WTC11 (cell line): ENCODE measurements at regions not wholly inside any gene's neighbourhood (a gene's known extent, or its start where the extent isn't known, plus 50 kb on each side); places are given as distances from the start of the nearest gene placed in this dataset.

Experiments used
- ATAC-seq: fragments of 200-7000 bp; cut with Tn5 transposase; 2 replicates; pipeline ENCODE4 v1.10.0; 2021; ENCODE audit warnings: mild to moderate bottlenecking, moderate library complexity
- CTCF ChIA-PET: fragments of 300-600 bp; sonication (Branson Sonifier 250); formaldehyde crosslinking; loops from one replicate; lab custom pipeline; 2021; ENCODE audit warnings: antibody characterized with exemption; lab: Charles Lee
- POLR2A ChIA-PET: fragments of 350-600 bp; sonication (Branson Sonifier 250); formaldehyde crosslinking; loops from one replicate; lab custom pipeline; 2021; ENCODE audit warnings: antibody characterized with exemption; lab: Charles Lee
- DNase-seq: peaks from one replicate; pipeline ENCODE4 v3.0.0; 2021; ENCODE audit warnings: low spot score
- H3K27ac Mint-ChIP-seq: 2 replicates; pipeline ENCODE4 v1.8.0; 2021; ENCODE audit warnings: mixed read lengths
- H3K27me3 Mint-ChIP-seq: 2 replicates; pipeline ENCODE4 v1.8.0; 2021; ENCODE audit warnings: low read depth, mild to moderate bottlenecking, moderate library complexity, mixed read lengths
- H3K36me3 Mint-ChIP-seq: 2 replicates; pipeline ENCODE4 v1.8.0; 2021; ENCODE audit warnings: mixed read lengths
- H3K4me1 Mint-ChIP-seq: 2 replicates; pipeline ENCODE4 v1.8.0; 2022; ENCODE audit warnings: mixed read lengths
- H3K4me3 Mint-ChIP-seq: 2 replicates; pipeline ENCODE4 v1.8.0; 2021; ENCODE audit warnings: mild to moderate bottlenecking, moderate library complexity, mixed read lengths
- H3K9me3 Mint-ChIP-seq: 2 replicates; pipeline ENCODE4 v1.8.0; 2021; ENCODE audit warnings: mixed read lengths
- CREB1 ChIP-seq: sonication (generic); formaldehyde crosslinking; IDR thresholded peaks from 2 replicates; pipeline ENCODE4 v1.8.0; 2023; ENCODE audit warnings: mild to moderate bottlenecking, missing genetic modification reagents
- FOXK1 ChIP-seq: sonication (generic); formaldehyde crosslinking; IDR thresholded peaks from 2 replicates; pipeline ENCODE4 v1.8.0; 2022; ENCODE audit warnings: mild to moderate bottlenecking, moderate library complexity, missing genetic modification reagents
- GTF2I ChIP-seq: fragments of 250-450 bp; sonication (Bioruptor Pico); conservative IDR thresholded peaks from 2 replicates; pipeline ENCODE4 v1.4.0; 2021; ENCODE audit warnings: mild to moderate bottlenecking
- HMGA2 ChIP-seq: fragments of 250-450 bp; sonication (Bioruptor Pico); IDR thresholded peaks from 2 replicates; pipeline ENCODE4 v1.4.0; 2021; ENCODE audit warnings: mild to moderate bottlenecking, moderate library complexity
- IRF2 ChIP-seq: sonication (generic); formaldehyde crosslinking; IDR thresholded peaks from 2 replicates; pipeline ENCODE4 v1.8.0; 2022; ENCODE audit warnings: low read depth, missing genetic modification reagents, borderline replicate concordance
- JUN ChIP-seq: sonication (generic); formaldehyde crosslinking; IDR thresholded peaks from 2 replicates; pipeline ENCODE4 v1.8.0; 2023; ENCODE audit warnings: mild to moderate bottlenecking, missing genetic modification reagents
- PRRX2 ChIP-seq: fragments of 250-450 bp; sonication (Bioruptor Pico); IDR thresholded peaks from 2 replicates; pipeline ENCODE4 v1.8.0; 2021; ENCODE audit warnings: mild to moderate bottlenecking
- TEAD4 ChIP-seq: sonication (generic); formaldehyde crosslinking; IDR thresholded peaks from 2 replicates; pipeline ENCODE4 v1.8.0; 2022; ENCODE audit warnings: mild to moderate bottlenecking, missing genetic modification reagents
- TF ChIP-seq, protein P1 (sequence below): sonication (generic); formaldehyde crosslinking; IDR thresholded peaks from 2 replicates; pipeline ENCODE4 v1.8.1; 2023; ENCODE audit warnings: mild to moderate bottlenecking, missing genetic modification reagents, moderate library complexity
- TF ChIP-seq, protein P2 (sequence below): sonication (generic); formaldehyde crosslinking; IDR thresholded peaks from 2 replicates; pipeline ENCODE4 v1.8.0; 2023; ENCODE audit warnings: mild to moderate bottlenecking, missing genetic modification reagents
- TF ChIP-seq, protein P3 (sequence below): sonication (generic); formaldehyde crosslinking; IDR thresholded peaks from 2 replicates; pipeline ENCODE4 v1.8.1; 2022; ENCODE audit warnings: missing genetic modification reagents, borderline replicate concordance
- TF ChIP-seq, protein P4 (sequence below): fragments of 250-450 bp; sonication (Bioruptor Pico); IDR thresholded peaks from 2 replicates; pipeline ENCODE4 v1.9.0; 2021; ENCODE audit warnings: moderate library complexity, mild to moderate bottlenecking, inconsistent platforms, borderline replicate concordance
- TF ChIP-seq, protein P5 (sequence below): fragments of 200-600 bp; IDR thresholded peaks from 2 replicates; pipeline ENCODE4 v1.8.0; 2022; ENCODE audit warnings: antibody characterized with exemption

DNA sequence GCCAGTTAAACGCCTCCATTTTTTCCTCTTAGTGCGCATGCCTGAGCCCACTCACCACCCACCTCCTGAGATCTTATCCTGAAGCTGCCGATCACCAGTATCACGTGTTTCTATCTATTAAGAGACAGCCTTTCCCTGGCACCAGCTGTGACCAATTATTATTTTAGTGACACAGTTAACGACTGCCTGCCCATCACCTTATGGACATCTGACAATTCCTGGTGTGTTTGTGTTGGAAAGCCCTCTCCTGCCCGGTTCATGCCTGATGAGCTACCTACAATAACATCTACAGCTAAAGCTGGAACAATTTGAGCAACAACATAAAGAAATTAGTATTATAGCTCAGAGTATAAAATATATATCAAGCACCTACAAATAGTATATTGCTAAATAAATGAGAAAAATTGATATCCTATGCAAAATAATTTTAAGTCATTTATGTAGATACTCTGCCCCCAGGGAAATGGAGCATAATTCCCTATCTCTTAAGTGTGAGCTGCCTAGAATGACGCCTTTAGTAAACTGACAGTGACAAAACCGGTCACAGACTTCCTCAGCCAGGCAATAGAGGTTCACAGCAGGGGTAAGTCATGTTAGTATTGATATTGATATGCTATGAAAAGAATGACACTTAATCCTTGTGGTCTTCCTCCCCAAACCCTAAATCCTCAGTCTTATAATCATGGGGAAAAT, 862.2 kb downstream of the TRAM1L1 start:
- Mint-ChIP-seq H3K4me3 (no peak overlapping the region), H3K4me1 (peaks cover 12% of the 10 kb centered on the region), H3K27me3 (peaks cover 23% of the 10 kb centered on the region), H3K36me3 (no peaks in the 10 kb centered on the region), H3K27ac (no peak overlapping the region), H3K9me3 (no peaks in the 10 kb centered on the region)
- DNase-seq (no peak), ATAC-seq (no peak)
- ChIA-PET CTCF (no interaction called here), POLR2A (interaction anchor here (0.6 kb wide), 1 partner anchor 126 kb away, joined by 5 read pairs; no protein-coding TSS in a partner anchor)
- TF ChIP-seq IRF2 (CRISPR knock-in tag): no peak
- TF ChIP-seq, protein P1, sequence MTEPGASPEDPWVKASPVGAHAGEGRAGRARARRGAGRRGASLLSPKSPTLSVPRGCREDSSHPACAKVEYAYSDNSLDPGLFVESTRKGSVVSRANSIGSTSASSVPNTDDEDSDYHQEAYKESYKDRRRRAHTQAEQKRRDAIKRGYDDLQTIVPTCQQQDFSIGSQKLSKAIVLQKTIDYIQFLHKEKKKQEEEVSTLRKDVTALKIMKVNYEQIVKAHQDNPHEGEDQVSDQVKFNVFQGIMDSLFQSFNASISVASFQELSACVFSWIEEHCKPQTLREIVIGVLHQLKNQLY (CRISPR knock-in tag): no peak
- TF ChIP-seq HMGA2 (CRISPR knock-in tag): no peak
- no peak for TF ChIP-seq TEAD4 (CRISPR knock-in tag)
- no peak for TF ChIP-seq JUN
- TF ChIP-seq, protein P2, sequence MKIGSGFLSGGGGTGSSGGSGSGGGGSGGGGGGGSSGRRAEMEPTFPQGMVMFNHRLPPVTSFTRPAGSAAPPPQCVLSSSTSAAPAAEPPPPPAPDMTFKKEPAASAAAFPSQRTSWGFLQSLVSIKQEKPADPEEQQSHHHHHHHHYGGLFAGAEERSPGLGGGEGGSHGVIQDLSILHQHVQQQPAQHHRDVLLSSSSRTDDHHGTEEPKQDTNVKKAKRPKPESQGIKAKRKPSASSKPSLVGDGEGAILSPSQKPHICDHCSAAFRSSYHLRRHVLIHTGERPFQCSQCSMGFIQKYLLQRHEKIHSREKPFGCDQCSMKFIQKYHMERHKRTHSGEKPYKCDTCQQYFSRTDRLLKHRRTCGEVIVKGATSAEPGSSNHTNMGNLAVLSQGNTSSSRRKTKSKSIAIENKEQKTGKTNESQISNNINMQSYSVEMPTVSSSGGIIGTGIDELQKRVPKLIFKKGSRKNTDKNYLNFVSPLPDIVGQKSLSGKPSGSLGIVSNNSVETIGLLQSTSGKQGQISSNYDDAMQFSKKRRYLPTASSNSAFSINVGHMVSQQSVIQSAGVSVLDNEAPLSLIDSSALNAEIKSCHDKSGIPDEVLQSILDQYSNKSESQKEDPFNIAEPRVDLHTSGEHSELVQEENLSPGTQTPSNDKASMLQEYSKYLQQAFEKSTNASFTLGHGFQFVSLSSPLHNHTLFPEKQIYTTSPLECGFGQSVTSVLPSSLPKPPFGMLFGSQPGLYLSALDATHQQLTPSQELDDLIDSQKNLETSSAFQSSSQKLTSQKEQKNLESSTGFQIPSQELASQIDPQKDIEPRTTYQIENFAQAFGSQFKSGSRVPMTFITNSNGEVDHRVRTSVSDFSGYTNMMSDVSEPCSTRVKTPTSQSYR (CRISPR knock-in tag): no peak
- TF ChIP-seq FOXK1 (CRISPR knock-in tag): no peak
- TF ChIP-seq, all 79 proteins: peak for 0

DNA sequence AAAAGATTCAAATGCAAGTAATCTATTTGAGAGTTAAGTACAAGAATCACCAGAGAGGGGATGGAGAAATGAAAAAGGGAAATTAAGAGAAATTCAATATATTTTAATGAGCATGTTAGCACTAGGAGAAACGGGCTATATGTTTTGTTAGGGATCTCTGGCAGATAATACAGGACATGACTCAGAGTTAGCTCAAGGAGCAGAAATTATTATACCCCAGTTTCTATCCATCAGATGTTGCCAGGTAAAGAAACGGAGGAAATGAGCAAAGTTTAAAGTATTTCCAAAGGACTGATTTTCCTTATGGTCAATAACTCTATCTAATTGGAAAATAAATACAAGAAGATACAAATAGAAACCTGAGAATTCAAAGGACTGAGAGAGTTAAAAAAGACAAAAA, 867.6 kb downstream of the TRAM1L1 start:
- Mint-ChIP-seq H3K36me3 (no peaks in the 10 kb centered on the region), H3K27ac (no peak overlapping the region), H3K9me3 (no peaks in the 10 kb centered on the region), H3K4me1 (peaks cover 10% of the 10 kb centered on the region), H3K27me3 (peaks cover 40% of the 10 kb centered on the region), H3K4me3 (no peak overlapping the region)
- ChIA-PET POLR2A (no interaction called here), CTCF (no interaction called here)
- ATAC-seq (no peak), DNase-seq (no peak)
- no peak for TF ChIP-seq GTF2I (CRISPR knock-in tag)

DNA sequence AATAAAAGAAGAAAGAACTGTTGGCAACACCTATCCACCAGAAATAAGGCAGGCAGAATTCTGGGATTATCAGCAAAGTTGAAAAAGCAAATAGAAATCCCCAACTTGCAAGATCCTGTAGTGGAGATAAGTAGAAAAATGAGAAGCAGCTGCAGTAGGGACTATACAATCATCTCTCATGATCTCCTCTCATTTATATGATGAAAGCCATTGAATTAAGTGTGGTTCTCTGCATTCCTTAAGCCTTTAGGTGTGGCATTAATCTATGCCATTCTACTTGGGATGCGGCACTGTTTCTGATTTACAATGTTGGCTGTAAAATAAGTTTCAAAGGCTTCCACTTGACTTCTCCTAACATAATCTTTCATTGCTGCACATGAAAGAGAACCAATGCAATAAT, 869.8 kb downstream of the TRAM1L1 start:
- H3K4me3 Mint-ChIP-seq: no peak overlapping the region
- H3K27ac Mint-ChIP-seq: no peak overlapping the region
- ChIA-PET POLR2A (no interaction called here), CTCF (no interaction called here)
- ATAC-seq: no peak
- peaks cover 9% of the 10 kb centered on the region; the same call in 1 of the 2 replicates for H3K4me1 Mint-ChIP-seq
- H3K27me3 Mint-ChIP-seq: peaks cover 30% of the 10 kb centered on the region
- TF ChIP-seq, protein P3, sequence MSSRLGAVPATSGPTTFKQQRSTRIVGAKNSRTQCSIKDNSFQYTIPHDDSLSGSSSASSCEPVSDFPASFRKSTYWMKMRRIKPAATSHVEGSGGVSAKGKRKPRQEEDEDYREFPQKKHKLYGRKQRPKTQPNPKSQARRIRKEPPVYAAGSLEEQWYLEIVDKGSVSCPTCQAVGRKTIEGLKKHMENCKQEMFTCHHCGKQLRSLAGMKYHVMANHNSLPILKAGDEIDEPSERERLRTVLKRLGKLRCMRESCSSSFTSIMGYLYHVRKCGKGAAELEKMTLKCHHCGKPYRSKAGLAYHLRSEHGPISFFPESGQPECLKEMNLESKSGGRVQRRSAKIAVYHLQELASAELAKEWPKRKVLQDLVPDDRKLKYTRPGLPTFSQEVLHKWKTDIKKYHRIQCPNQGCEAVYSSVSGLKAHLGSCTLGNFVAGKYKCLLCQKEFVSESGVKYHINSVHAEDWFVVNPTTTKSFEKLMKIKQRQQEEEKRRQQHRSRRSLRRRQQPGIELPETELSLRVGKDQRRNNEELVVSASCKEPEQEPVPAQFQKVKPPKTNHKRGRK (CRISPR knock-in tag): no peak
- TF ChIP-seq, protein P4, sequence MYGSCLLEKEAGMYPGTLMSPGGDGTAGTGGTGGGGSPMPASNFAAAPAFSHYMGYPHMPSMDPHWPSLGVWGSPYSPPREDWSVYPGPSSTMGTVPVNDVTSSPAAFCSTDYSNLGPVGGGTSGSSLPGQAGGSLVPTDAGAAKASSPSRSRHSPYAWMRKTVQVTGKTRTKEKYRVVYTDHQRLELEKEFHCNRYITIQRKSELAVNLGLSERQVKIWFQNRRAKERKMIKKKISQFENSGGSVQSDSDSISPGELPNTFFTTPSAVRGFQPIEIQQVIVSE: no peak
- TF ChIP-seq, protein P1 (CRISPR knock-in tag): no peak
- TF ChIP-seq CREB1 (no peak), PRRX2 (no peak), GTF2I (CRISPR knock-in tag) (no peak)
- TF ChIP-seq, protein P5, sequence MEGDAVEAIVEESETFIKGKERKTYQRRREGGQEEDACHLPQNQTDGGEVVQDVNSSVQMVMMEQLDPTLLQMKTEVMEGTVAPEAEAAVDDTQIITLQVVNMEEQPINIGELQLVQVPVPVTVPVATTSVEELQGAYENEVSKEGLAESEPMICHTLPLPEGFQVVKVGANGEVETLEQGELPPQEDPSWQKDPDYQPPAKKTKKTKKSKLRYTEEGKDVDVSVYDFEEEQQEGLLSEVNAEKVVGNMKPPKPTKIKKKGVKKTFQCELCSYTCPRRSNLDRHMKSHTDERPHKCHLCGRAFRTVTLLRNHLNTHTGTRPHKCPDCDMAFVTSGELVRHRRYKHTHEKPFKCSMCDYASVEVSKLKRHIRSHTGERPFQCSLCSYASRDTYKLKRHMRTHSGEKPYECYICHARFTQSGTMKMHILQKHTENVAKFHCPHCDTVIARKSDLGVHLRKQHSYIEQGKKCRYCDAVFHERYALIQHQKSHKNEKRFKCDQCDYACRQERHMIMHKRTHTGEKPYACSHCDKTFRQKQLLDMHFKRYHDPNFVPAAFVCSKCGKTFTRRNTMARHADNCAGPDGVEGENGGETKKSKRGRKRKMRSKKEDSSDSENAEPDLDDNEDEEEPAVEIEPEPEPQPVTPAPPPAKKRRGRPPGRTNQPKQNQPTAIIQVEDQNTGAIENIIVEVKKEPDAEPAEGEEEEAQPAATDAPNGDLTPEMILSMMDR: no peak
- H3K36me3 Mint-ChIP-seq: no peaks in the 10 kb centered on the region
- no peaks in the 10 kb centered on the region for H3K9me3 Mint-ChIP-seq
- DNase-seq: no peak
